ENCODE measurements at regions not wholly inside any gene's neighbourhood (a gene's known extent, or its start where the extent isn't known, plus 50 kb on each side); places are given as distances from the start of the nearest gene placed in this dataset.

DNA sequence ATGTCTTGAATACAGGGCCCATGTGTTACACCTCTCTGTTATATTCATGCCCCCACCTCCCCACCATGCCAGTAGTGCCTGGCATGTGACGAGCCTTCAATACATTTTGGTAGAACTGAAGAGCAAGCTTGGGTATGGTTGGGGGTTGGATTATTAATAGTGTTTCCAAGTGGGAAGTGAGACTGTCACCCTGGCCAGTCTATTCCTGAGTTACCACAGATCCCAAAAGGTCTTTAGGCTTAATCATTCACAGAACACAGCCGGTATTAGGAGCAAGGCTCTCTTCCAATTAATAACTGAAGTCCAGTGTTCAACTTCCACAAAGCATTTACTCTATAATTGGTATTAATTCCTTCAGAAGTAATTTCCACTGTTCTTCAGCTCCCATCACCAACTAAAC lies 231.9 kb upstream of the LRTM1 start (continued):
- TF ChIP-seq, protein P1, sequence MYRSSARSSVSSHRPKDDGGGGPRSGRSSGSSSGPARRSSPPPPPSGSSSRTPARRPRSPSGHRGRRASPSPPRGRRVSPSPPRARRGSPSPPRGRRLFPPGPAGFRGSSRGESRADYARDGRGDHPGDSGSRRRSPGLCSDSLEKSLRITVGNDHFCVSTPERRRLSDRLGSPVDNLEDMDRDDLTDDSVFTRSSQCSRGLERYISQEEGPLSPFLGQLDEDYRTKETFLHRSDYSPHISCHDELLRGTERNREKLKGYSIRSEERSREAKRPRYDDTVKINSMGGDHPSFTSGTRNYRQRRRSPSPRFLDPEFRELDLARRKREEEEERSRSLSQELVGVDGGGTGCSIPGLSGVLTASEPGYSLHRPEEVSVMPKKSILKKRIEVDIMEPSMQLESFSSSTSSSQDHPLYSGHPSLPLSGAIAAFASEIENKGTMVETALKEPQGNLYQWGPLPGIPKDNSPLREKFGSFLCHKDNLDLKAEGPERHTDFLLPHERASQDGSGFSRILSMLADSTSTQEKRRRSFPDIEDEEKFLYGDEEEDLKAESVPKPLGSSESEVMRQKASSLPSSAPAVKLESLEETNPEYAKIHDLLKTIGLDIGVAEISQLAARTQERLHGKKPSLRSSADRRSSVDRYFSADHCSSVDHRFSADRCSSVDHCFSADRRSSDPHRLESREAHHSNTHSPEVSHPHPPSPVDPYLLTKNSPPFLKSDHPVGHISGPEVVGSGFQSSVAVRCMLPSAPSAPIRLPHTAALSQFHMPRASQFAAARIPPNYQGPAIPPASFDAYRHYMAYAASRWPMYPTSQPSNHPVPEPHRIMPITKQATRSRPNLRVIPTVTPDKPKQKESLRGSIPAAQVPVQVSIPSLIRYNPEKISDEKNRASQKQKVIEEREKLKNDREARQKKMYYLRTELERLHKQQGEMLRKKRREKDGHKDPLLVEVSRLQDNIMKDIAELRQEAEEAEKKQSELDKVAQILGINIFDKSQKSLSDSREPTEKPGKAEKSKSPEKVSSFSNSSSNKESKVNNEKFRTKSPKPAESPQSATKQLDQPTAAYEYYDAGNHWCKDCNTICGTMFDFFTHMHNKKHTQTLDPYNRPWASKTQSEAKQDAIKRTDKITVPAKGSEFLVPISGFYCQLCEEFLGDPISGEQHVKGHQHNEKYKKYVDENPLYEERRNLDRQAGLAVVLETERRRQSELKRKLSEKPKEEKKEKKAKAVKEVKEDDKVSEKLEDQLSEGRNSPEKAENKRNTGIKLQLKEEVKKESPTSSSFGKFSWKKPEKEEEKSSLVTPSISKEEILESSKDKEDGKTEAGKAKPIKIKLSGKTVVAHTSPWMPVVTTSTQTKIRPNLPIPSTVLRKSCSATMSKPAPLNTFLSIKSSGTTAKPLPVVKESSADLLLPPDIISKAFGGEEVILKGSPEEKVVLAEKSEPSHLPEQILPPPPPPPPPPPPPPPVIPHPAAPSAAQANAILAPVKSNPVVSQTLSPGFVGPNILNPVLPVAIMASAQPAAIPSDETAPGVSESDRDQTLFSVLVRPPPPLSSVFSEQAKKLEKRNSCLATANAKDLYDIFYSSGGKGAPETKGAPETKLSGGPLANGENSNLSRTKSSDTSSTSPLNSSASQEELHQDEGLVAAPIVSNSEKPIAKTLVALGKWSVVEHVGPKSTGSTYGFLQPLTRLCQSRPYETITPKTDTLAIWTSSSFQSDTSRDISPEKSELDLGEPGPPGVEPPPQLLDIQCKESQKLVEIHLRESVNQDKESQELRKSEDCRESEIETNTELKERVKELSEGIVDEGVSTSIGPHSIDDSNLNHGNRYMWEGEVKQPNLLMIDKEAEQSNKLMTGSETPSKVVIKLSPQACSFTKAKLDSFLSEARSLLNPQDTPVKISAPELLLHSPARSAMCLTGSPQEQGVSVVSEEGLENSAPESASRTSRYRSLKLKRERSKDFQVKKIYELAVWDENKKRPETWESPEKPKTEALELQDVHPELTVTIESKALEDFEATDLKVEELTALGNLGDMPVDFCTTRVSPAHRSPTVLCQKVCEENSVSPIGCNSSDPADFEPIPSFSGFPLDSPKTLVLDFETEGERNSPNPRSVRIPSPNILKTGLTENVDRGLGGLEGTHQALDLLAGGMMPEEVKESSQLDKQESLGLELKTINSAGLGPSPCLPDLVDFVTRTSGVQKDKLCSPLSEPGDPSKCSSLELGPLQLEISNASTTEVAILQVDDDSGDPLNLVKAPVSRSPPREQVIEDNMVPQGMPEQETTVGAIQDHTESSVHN (IDR thresholded peaks at IDR 0.05; ENCODE audit: borderline replicate concordance in 1 of 2, low read depth in 1 of 2): no peak
- TF ChIP-seq KDM5B (IDR thresholded peaks at IDR 0.05; ENCODE audit: insufficient replicate concordance, low read depth, low read length): no peak
- TF ChIP-seq, protein P2, sequence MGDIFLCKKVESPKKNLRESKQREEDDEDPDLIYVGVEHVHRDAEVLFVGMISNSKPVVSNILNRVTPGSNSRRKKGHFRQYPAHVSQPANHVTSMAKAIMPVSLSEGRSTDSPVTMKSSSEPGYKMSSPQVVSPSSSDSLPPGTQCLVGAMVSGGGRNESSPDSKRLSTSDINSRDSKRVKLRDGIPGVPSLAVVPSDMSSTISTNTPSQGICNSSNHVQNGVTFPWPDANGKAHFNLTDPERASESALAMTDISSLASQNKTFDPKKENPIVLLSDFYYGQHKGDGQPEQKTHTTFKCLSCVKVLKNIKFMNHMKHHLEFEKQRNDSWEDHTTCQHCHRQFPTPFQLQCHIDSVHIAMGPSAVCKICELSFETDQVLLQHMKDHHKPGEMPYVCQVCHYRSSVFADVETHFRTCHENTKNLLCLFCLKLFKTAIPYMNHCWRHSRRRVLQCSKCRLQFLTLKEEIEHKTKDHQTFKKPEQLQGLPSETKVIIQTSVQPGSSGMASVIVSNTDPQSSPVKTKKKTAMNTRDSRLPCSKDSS (IDR thresholded peaks at IDR 0.05; ENCODE audit: low read depth, partially characterized antibody): no peak
- no peak for TF ChIP-seq SMARCA5 (IDR thresholded peaks at IDR 0.05)
- TF ChIP-seq, protein P3, sequence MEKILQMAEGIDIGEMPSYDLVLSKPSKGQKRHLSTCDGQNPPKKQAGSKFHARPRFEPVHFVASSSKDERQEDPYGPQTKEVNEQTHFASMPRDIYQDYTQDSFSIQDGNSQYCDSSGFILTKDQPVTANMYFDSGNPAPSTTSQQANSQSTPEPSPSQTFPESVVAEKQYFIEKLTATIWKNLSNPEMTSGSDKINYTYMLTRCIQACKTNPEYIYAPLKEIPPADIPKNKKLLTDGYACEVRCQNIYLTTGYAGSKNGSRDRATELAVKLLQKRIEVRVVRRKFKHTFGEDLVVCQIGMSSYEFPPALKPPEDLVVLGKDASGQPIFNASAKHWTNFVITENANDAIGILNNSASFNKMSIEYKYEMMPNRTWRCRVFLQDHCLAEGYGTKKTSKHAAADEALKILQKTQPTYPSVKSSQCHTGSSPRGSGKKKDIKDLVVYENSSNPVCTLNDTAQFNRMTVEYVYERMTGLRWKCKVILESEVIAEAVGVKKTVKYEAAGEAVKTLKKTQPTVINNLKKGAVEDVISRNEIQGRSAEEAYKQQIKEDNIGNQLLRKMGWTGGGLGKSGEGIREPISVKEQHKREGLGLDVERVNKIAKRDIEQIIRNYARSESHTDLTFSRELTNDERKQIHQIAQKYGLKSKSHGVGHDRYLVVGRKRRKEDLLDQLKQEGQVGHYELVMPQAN (IDR thresholded peaks at IDR 0.05; ENCODE audit: borderline replicate concordance): no peak
- TF ChIP-seq RBM22 (IDR thresholded peaks at IDR 0.05; ENCODE audit: low read depth, low read length, poor library complexity, severe bottlenecking): no peak
- TF ChIP-seq, protein P4, sequence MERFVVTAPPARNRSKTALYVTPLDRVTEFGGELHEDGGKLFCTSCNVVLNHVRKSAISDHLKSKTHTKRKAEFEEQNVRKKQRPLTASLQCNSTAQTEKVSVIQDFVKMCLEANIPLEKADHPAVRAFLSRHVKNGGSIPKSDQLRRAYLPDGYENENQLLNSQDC (CRISPR knock-in tag; IDR thresholded peaks at IDR 0.05): no peak
- no peak for TF ChIP-seq RFX5 (IDR thresholded peaks at IDR 0.05; ENCODE audit: low read depth, low read length)
- no peak for TF ChIP-seq DIDO1 (tag; IDR thresholded peaks at IDR 0.05; ENCODE audit: low read depth)
- no peak for TF ChIP-seq TSC22D4 (tag; IDR thresholded peaks at IDR 0.05)
